ENCODE measurements at regions not wholly inside any gene's neighbourhood (a gene's known extent, or its start where the extent isn't known, plus 50 kb on each side); places are given as distances from the start of the nearest gene placed in this dataset.

- H3K36me3 ChIP-seq = no peaks in the 10 kb centered on the region
- intact Hi-C loops (cut with DNase I) = no loop called here
- TF ChIP-seq, protein P1, sequence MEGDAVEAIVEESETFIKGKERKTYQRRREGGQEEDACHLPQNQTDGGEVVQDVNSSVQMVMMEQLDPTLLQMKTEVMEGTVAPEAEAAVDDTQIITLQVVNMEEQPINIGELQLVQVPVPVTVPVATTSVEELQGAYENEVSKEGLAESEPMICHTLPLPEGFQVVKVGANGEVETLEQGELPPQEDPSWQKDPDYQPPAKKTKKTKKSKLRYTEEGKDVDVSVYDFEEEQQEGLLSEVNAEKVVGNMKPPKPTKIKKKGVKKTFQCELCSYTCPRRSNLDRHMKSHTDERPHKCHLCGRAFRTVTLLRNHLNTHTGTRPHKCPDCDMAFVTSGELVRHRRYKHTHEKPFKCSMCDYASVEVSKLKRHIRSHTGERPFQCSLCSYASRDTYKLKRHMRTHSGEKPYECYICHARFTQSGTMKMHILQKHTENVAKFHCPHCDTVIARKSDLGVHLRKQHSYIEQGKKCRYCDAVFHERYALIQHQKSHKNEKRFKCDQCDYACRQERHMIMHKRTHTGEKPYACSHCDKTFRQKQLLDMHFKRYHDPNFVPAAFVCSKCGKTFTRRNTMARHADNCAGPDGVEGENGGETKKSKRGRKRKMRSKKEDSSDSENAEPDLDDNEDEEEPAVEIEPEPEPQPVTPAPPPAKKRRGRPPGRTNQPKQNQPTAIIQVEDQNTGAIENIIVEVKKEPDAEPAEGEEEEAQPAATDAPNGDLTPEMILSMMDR (IDR thresholded peaks at IDR 0.05) = no peak
Observed at GRCh38 chr4:182174979-182175378, 68.2 kb upstream of the TENM3 start.

GRCh38 chr4:182175788-182176519 is 67.2 kb upstream of the TENM3 start:
- 86 to 91% methylated on average over 19 of the region's 19 CpGs for WGBS, 2 donors
- Histone ChIP-seq H3K27me3 (peaks cover 0 to 16% (median 0%) of the 10 kb centered on the region in 7 donors), H3K4me3 (no peak overlapping the region), H3K27ac (no peak overlapping the region), H3K36me3 (no peaks in the 10 kb centered on the region), H3K4me1 (no peaks in the 10 kb centered on the region), H3K9me3 (no peaks in the 10 kb centered on the region)
- TF ChIP-seq, protein P1 (IDR thresholded peaks at IDR 0.05) = no peak
- intact Hi-C loops (cut with DNase I) = no loop called here
- ATAC-seq (no peak), DNase-seq (no peak)

More at GRCh38 chr4:182174979-182175378, 68.2 kb upstream of the TENM3 start:
- WGBS, 2 donors = 79 to 84% methylated on average over 1 of the region's 1 CpG
- no peak for DNase-seq
- Histone ChIP-seq H3K27me3 (peaks cover 0 to 20% (median 0%) of the 10 kb centered on the region in 7 donors), H3K27ac (no peak overlapping the region), H3K9me3 (no peaks in the 10 kb centered on the region), H3K4me1 (no peaks in the 10 kb centered on the region), H3K4me3 (no peak overlapping the region)
- ATAC-seq = no peak

DNA sequence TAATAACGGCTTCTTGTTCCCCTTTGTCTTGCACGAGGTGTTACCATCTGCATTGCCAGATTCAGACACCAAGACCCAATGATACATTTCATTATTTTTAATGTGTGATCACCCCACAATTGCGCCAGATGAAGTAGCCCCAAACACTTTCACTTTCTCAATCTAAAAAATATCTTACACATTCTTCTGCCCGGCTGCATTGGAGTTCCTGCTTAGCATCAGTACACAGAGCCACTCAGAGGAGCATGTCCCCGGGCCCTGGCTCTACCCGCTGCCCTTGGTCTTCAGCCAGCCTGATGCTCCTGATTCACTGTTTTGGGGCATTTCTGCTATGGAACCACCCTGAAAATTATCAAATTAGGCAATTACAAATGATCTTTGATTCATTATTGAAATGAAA is 66.0 kb upstream of the TENM3 start:
- H3K4me3 ChIP-seq = no peak overlapping the region
- no peak for DNase-seq
- H3K4me1 ChIP-seq = no peaks in the 10 kb centered on the region
- peaks cover 0 to 11% (median 0%) of the 10 kb centered on the region in 7 donors for H3K27me3 ChIP-seq
- WGBS, 2 donors = 82 to 85% methylated on average over 6 of the region's 6 CpGs
- TF ChIP-seq, protein P1 (IDR thresholded peaks at IDR 0.05) = no peak
- intact Hi-C loops (cut with DNase I) = no loop called here
- ATAC-seq = no peak
- H3K36me3 ChIP-seq = no peaks in the 10 kb centered on the region
- H3K27ac ChIP-seq = no peak overlapping the region
- no peaks in the 10 kb centered on the region for H3K9me3 ChIP-seq

GRCh38 chr4:182179105-182179504 is 64.1 kb upstream of the TENM3 start:
- Histone ChIP-seq H3K4me3 (no peak overlapping the region), H3K4me1 (no peaks in the 10 kb centered on the region), H3K27me3 (peaks cover 0 to 9% (median 0%) of the 10 kb centered on the region in 7 donors), H3K27ac (no peak overlapping the region), H3K36me3 (no peaks in the 10 kb centered on the region), H3K9me3 (no peaks in the 10 kb centered on the region)
- TF ChIP-seq, protein P1 (IDR thresholded peaks at IDR 0.05) = no peak
- WGBS, 2 donors = 70 to 90% methylated on average over 1 of the region's 1 CpG
- DNase-seq (no peak), ATAC-seq (no peak)
- intact Hi-C loops (cut with DNase I) = no loop called here
